Parathyroid adenoma (tissue), 2 donors: ENCODE measurements at regions not wholly inside any gene's neighbourhood (a gene's known extent, or its start where the extent isn't known, plus 50 kb on each side); places are given as distances from the start of the nearest gene placed in this dataset.

Experiments used
- H2AFZ ChIP-seq: fragments of 300-600 bp; sonication (generic); one replicate; pipeline ENCODE4 v1.7.0; 2017; ENCODE audit warnings: antibody characterized with exemption, mild to moderate bottlenecking
- H3K27ac ChIP-seq: fragments of 300-600 bp; sonication (generic); one replicate; pipeline ENCODE4 v1.7.0; 2017
- H3K27me3 ChIP-seq: fragments of 300-600 bp; sonication (generic); one replicate; pipeline ENCODE4 v1.7.0; 2017; ENCODE audit warnings: low read length; ENCODE audit not compliant: control insufficient read depth, insufficient read depth
- H3K36me3 ChIP-seq: fragments of 300-600 bp; sonication (generic); one replicate; pipeline ENCODE4 v1.7.0; 2017; ENCODE audit warnings: low read length; ENCODE audit not compliant: control insufficient read depth, insufficient read depth
- H3K4me1 ChIP-seq: fragments of 300-600 bp; sonication (generic); one replicate; pipeline ENCODE4 v1.7.0; 2017; ENCODE audit warnings: control low read depth
- H3K4me2 ChIP-seq: fragments of 300-600 bp; sonication (generic); one replicate; pipeline ENCODE4 v1.7.0; 2017; ENCODE audit warnings: low read length
- H3K4me3 ChIP-seq: fragments of 300-600 bp; sonication (generic); one replicate; pipeline ENCODE4 v1.7.0; 2017; ENCODE audit warnings: low read depth, low read length
- H3K79me2 ChIP-seq: fragments of 300-600 bp; sonication (generic); one replicate; pipeline ENCODE4 v1.7.0; 2017; ENCODE audit warnings: control low read depth
- H3K9ac ChIP-seq: fragments of 300-600 bp; sonication (generic); one replicate; pipeline ENCODE4 v1.7.0; 2017; ENCODE audit warnings: mild to moderate bottlenecking
- H3K9me3 ChIP-seq: fragments of 300-600 bp; sonication (generic); one replicate; pipeline ENCODE4 v1.7.0; 2017; ENCODE audit warnings: low read length; ENCODE audit not compliant: control insufficient read depth
- CTCF ChIP-seq: fragments of 300-600 bp; sonication (generic); IDR thresholded peaks from one replicate; pipeline ENCODE4 v1.7.0; 2017; ENCODE audit warnings: antibody characterized with exemption, mild to moderate bottlenecking
- donor health status: primary hyperparathyroidism.

- H3K4me3 ChIP-seq: no peak overlapping the region
- no peak overlapping the region for H3K9ac ChIP-seq
- H3K9me3 ChIP-seq: no peaks in the 10 kb centered on the region
- no peak for TF ChIP-seq CTCF
- no peaks in the 10 kb centered on the region for H3K4me1 ChIP-seq
- no peak overlapping the region for H2AFZ ChIP-seq
- no peaks in the 10 kb centered on the region for H3K27me3 ChIP-seq
- no peak overlapping the region for H3K27ac ChIP-seq
- no peak overlapping the region for H3K4me2 ChIP-seq
- no peaks in the 10 kb centered on the region for H3K79me2 ChIP-seq
- no peaks in the 10 kb centered on the region for H3K36me3 ChIP-seq
Measured at GRCh38 chr4:147340591-147341120, 140.2 kb upstream of the EDNRA start.

- no peak overlapping the region for H3K4me2 ChIP-seq
- no peaks in the 10 kb centered on the region for H3K36me3 ChIP-seq
- H3K9me3 ChIP-seq: no peaks in the 10 kb centered on the region
- no peak overlapping the region for H3K27ac ChIP-seq
- no peaks in the 10 kb centered on the region for H3K27me3 ChIP-seq
- no peak overlapping the region for H3K4me3 ChIP-seq
- H3K9ac ChIP-seq: no peak overlapping the region
- no peak overlapping the region for H2AFZ ChIP-seq
- no peak for TF ChIP-seq CTCF
- no peaks in the 10 kb centered on the region for H3K79me2 ChIP-seq
- H3K4me1 ChIP-seq: no peaks in the 10 kb centered on the region
Measured at GRCh38 chr4:147343692-147344091, 137.2 kb upstream of the EDNRA start.

- Histone ChIP-seq H3K4me1 (no peaks in the 10 kb centered on the region), H3K27ac (no peak overlapping the region), H2AFZ (no peak overlapping the region), H3K9me3 (no peaks in the 10 kb centered on the region), H3K79me2 (no peaks in the 10 kb centered on the region), H3K9ac (no peak overlapping the region), H3K4me3 (no peak overlapping the region), H3K36me3 (no peaks in the 10 kb centered on the region), H3K27me3 (no peaks in the 10 kb centered on the region), H3K4me2 (no peak overlapping the region)
- no peak for TF ChIP-seq CTCF
Measured at GRCh38 chr4:147345662-147346061, 135.2 kb upstream of the EDNRA start.

GRCh38 chr4:147347217-147347616, 133.7 kb upstream of the EDNRA start:
- Histone ChIP-seq H3K9me3 (no peaks in the 10 kb centered on the region), H3K4me3 (no peak overlapping the region), H3K27me3 (no peaks in the 10 kb centered on the region), H3K4me1 (no peaks in the 10 kb centered on the region), H3K36me3 (no peaks in the 10 kb centered on the region), H2AFZ (no peak overlapping the region), H3K4me2 (no peak overlapping the region), H3K9ac (no peak overlapping the region), H3K79me2 (no peaks in the 10 kb centered on the region), H3K27ac (no peak overlapping the region)
- TF ChIP-seq CTCF: no peak

GRCh38 chr4:147349193-147349592, 131.7 kb upstream of the EDNRA start:
- H3K27me3 ChIP-seq: no peaks in the 10 kb centered on the region
- no peaks in the 10 kb centered on the region for H3K79me2 ChIP-seq
- TF ChIP-seq CTCF: no peak
- no peak overlapping the region for H3K4me3 ChIP-seq
- no peaks in the 10 kb centered on the region for H3K4me1 ChIP-seq
- no peaks in the 10 kb centered on the region for H3K9me3 ChIP-seq
- H3K9ac ChIP-seq: no peak overlapping the region
- no peak overlapping the region for H2AFZ ChIP-seq
- H3K27ac ChIP-seq: no peak overlapping the region
- no peak overlapping the region for H3K4me2 ChIP-seq
- H3K36me3 ChIP-seq: no peaks in the 10 kb centered on the region
